ENCODE measurements at regions not wholly inside any gene's neighbourhood (a gene's known extent, or its start where the extent isn't known, plus 50 kb on each side); places are given as distances from the start of the nearest gene placed in this dataset.

DNA sequence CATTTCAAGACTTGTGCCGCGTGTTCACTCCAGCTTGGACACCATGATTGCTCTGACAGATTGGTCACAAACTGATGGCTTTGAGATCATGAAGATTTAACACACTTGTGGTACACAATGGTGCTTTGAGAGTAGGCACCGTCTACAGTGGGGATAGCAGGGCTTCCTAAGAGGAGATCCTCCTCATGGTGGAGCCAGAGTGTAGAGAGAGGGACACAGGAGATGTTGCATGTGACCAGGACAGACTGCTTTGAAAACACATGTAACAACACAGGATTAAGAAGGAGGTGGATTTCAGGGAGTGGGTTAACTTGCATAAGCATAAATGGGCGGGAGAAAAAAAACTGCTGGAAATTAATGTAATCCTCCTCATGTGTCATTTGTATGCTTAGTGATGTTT, 95.7 kb upstream of the LINC00305 start:
- TF ChIP-seq CTCF (IDR thresholded peaks at IDR 0.05) (no peak), EP300 (IDR thresholded peaks at IDR 0.05) (no peak), POLR2A (IDR thresholded peaks at IDR 0.05) (no peak)
